ENCODE measurements at regions not wholly inside any gene's neighbourhood (a gene's known extent, or its start where the extent isn't known, plus 50 kb on each side); places are given as distances from the start of the nearest gene placed in this dataset.

- no peaks in the 10 kb centered on the region for H3K4me1 ChIP-seq (ENCODE audit: insufficient read depth, low read length, poor library complexity, severe bottlenecking)
- BruUV-seq (replicated peaks), result no TSS peak
- intact Hi-C loops (cut with micrococcal nuclease; ENCODE audit: unreplicated experiment), result no loop called here
- H3K9me3 ChIP-seq (ENCODE audit: low read depth, low read length, poor library complexity, severe bottlenecking), result no peaks in the 10 kb centered on the region
- H3K4me3 ChIP-seq (ENCODE audit: low read depth, low read length, poor library complexity, severe bottlenecking), result no peak overlapping the region
- TF ChIP-seq EZH2 (IDR thresholded peaks at IDR 0.05; ENCODE audit: borderline replicate concordance, low read depth, low read length, poor library complexity, severe bottlenecking), result no peak
- TF ChIP-seq, protein P1, sequence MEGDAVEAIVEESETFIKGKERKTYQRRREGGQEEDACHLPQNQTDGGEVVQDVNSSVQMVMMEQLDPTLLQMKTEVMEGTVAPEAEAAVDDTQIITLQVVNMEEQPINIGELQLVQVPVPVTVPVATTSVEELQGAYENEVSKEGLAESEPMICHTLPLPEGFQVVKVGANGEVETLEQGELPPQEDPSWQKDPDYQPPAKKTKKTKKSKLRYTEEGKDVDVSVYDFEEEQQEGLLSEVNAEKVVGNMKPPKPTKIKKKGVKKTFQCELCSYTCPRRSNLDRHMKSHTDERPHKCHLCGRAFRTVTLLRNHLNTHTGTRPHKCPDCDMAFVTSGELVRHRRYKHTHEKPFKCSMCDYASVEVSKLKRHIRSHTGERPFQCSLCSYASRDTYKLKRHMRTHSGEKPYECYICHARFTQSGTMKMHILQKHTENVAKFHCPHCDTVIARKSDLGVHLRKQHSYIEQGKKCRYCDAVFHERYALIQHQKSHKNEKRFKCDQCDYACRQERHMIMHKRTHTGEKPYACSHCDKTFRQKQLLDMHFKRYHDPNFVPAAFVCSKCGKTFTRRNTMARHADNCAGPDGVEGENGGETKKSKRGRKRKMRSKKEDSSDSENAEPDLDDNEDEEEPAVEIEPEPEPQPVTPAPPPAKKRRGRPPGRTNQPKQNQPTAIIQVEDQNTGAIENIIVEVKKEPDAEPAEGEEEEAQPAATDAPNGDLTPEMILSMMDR (conservative IDR thresholded peaks at IDR 0.05; ENCODE audit: low read depth, low read length), result no peak
- ChIA-PET POLR2A (ENCODE audit: low non-redundant PET) (no interaction called here), CTCF (no interaction called here)
- no peak overlapping the region for H3K27ac ChIP-seq (ENCODE audit: low read depth, low read length, poor library complexity, severe bottlenecking)
- no peaks in the 10 kb centered on the region for H3K36me3 ChIP-seq (ENCODE audit: insufficient read depth, low read length, poor library complexity, severe bottlenecking)
- DNase-seq (ENCODE audit: low spot score), result no peak
- no peaks in the 10 kb centered on the region for H3K27me3 ChIP-seq (replicated peaks; ENCODE audit: insufficient read depth, low read depth, low read length, poor library complexity)
Observed at GRCh38 chr21:28396421-28396820, 596.3 kb downstream of the LTN1 start.

DNA sequence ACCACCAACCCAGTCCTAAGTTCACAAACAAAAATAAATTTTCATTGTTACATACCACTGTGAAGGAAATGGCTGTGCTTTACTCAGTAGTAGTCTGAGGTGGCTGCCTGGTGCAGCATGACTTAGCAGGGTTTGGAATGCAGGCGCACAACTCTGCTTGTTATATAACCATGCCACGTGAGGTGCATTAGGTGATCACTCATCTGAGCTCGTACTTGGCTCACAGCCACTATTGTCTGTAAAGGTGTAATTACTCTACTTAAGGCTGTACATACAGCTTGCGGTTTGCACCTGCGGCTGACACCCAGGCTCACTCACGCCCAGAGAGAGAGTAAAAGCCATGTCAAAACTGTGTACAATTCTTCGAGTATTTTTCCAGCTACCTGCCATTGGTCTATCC is 599.4 kb downstream of the LTN1 start:
- CTCF ChIA-PET, result no interaction called here
- no TSS peak for BruUV-seq (replicated peaks)
- TF ChIP-seq, protein P1 (conservative IDR thresholded peaks at IDR 0.05; ENCODE audit: low read depth, low read length), result no peak
- TF ChIP-seq EZH2 (IDR thresholded peaks at IDR 0.05; ENCODE audit: borderline replicate concordance, low read depth, low read length, poor library complexity, severe bottlenecking), result no peak
- intact Hi-C loops (cut with micrococcal nuclease; ENCODE audit: unreplicated experiment), result no loop called here
- no peak overlapping the region for H3K4me3 ChIP-seq (ENCODE audit: low read depth, low read length, poor library complexity, severe bottlenecking)
- H3K4me1 ChIP-seq (ENCODE audit: insufficient read depth, low read length, poor library complexity, severe bottlenecking), result no peaks in the 10 kb centered on the region
- H3K27ac ChIP-seq (ENCODE audit: low read depth, low read length, poor library complexity, severe bottlenecking), result no peak overlapping the region
- H3K9me3 ChIP-seq (ENCODE audit: low read depth, low read length, poor library complexity, severe bottlenecking), result no peaks in the 10 kb centered on the region
- no peaks in the 10 kb centered on the region for H3K27me3 ChIP-seq (replicated peaks; ENCODE audit: insufficient read depth, low read depth, low read length, poor library complexity)
- DNase-seq (ENCODE audit: low spot score), result no peak
- POLR2A ChIA-PET (ENCODE audit: low non-redundant PET), result no interaction called here
- H3K36me3 ChIP-seq (ENCODE audit: insufficient read depth, low read length, poor library complexity, severe bottlenecking), result no peaks in the 10 kb centered on the region

- intact Hi-C loops (cut with micrococcal nuclease; ENCODE audit: unreplicated experiment), result no loop called here
- no peak for DNase-seq (ENCODE audit: low spot score)
- Histone ChIP-seq H3K9me3 (ENCODE audit: low read depth, low read length, poor library complexity, severe bottlenecking) (no peaks in the 10 kb centered on the region), H3K4me3 (ENCODE audit: low read depth, low read length, poor library complexity, severe bottlenecking) (no peak overlapping the region), H3K27ac (ENCODE audit: low read depth, low read length, poor library complexity, severe bottlenecking) (no peak overlapping the region), H3K36me3 (ENCODE audit: insufficient read depth, low read length, poor library complexity, severe bottlenecking) (no peaks in the 10 kb centered on the region), H3K27me3 (replicated peaks; ENCODE audit: insufficient read depth, low read depth, low read length, poor library complexity) (no peaks in the 10 kb centered on the region), H3K4me1 (ENCODE audit: insufficient read depth, low read length, poor library complexity, severe bottlenecking) (no peaks in the 10 kb centered on the region)
- no TSS peak for BruUV-seq (replicated peaks)
- CTCF ChIA-PET, result no interaction called here
- TF ChIP-seq, protein P1 (conservative IDR thresholded peaks at IDR 0.05; ENCODE audit: low read depth, low read length), result no peak
- TF ChIP-seq EZH2 (IDR thresholded peaks at IDR 0.05; ENCODE audit: borderline replicate concordance, low read depth, low read length, poor library complexity, severe bottlenecking), result no peak
- POLR2A ChIA-PET (ENCODE audit: low non-redundant PET), result no interaction called here
Observed at GRCh38 chr21:28391938-28392849, 600.5 kb downstream of the LTN1 start.

Measured in A673 (cell line).